ENCODE measurements at regions not wholly inside any gene's neighbourhood (a gene's known extent, or its start where the extent isn't known, plus 50 kb on each side); places are given as distances from the start of the nearest gene placed in this dataset.

DNA sequence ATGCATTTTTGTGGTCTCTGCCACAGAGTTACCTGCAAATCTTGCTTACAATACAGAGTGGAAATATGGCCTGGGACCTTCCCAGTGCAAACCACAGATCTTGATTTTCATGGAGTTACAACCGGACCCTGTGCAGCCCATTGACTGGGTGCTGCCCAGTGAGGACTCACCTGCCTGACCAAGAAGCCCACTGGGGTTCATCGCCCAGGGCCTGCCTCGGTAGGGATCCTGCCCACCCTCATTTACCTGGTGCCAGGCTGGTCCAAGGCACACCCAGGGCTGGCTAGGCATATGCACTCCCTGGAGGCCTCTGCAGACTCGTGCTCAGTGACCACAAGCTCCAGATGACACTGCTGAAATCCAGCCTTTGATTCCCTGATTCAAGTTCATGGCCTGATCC is 572.7 kb downstream of the NPHP4 start:
- TF ChIP-seq, protein P1, sequence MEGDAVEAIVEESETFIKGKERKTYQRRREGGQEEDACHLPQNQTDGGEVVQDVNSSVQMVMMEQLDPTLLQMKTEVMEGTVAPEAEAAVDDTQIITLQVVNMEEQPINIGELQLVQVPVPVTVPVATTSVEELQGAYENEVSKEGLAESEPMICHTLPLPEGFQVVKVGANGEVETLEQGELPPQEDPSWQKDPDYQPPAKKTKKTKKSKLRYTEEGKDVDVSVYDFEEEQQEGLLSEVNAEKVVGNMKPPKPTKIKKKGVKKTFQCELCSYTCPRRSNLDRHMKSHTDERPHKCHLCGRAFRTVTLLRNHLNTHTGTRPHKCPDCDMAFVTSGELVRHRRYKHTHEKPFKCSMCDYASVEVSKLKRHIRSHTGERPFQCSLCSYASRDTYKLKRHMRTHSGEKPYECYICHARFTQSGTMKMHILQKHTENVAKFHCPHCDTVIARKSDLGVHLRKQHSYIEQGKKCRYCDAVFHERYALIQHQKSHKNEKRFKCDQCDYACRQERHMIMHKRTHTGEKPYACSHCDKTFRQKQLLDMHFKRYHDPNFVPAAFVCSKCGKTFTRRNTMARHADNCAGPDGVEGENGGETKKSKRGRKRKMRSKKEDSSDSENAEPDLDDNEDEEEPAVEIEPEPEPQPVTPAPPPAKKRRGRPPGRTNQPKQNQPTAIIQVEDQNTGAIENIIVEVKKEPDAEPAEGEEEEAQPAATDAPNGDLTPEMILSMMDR (IDR thresholded peaks at IDR 0.05; ENCODE audit: borderline replicate concordance, extremely low read depth, low read length, poor library complexity, severe bottlenecking), result no peak
- no peak for TF ChIP-seq EZH2 (IDR thresholded peaks at IDR 0.05; ENCODE audit: borderline replicate concordance, low read depth, low read length, severe bottlenecking)
